NCI-H1694 treated with DMSO at 0.1 percent for 48 hours (cell line): ENCODE measurements at regions not wholly inside any gene's neighbourhood (a gene's known extent, or its start where the extent isn't known, plus 50 kb on each side); places are given as distances from the start of the nearest gene placed in this dataset.

Experiments
- DNase-seq: peaks from one replicate; lab custom pipeline; 2025; lab: John Stamatoyannopoulos, UW

DNA sequence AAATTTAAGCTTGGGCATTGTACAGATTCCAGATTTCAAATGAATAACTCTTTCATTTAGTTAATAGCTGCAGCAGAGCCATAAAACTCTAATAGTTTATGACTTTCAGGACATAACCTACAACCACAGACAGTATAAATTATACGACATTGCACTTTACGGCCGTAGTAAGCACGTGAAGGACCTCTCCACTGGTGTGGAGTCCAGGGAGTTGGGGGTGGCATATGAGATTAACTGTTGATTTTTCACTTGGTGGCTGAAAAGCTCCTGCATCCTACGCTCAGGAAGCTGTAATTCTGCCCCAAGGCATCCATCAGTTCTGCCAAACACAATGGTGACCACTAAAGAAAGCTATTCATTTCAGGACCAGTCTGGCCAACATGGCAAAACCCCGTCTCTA is 376.2 kb downstream of the SOX11 start:
- DNase-seq = no peak

DNA sequence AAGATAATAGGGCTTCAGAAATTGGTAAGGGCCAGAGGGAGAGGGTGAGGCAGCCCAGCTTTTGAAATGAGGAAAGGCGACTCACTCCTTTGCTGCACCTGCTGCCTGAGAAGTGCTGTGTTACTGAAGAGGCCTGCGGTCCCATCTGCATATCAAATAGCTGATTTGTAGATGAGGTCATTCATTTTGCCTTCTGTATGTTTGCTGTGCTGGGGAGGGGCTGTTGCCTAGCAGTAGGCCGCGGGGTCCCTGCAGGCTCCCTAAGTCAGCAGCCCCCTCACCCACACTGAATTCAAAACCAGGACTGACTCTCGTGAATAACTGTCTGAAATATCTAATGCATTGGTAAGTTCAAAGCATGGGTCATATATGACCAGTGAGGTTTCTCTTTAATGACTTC is 377.2 kb downstream of the SOX11 start:
- peak; percentile 80 for DNase-seq

DNA sequence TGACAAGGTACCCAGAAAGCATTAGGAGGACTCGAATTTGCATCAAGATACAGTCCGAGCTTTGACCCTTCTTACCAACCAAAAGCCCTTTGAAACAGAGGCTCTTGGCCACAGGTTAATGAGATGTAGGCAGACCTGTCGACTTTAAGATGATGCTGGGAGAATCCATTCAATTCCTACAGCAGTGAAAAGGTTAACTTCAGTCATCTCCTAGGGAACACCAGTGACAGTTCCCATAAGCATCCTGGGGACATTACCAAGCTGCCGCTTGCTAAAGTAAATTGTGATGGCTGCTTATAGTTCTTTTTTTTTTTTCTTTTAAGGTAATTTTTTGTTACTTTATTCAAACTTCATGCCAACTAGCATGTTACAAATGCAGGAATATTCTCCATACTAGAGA is 379.3 kb downstream of the SOX11 start:
- peak; percentile 56 for DNase-seq

DNA sequence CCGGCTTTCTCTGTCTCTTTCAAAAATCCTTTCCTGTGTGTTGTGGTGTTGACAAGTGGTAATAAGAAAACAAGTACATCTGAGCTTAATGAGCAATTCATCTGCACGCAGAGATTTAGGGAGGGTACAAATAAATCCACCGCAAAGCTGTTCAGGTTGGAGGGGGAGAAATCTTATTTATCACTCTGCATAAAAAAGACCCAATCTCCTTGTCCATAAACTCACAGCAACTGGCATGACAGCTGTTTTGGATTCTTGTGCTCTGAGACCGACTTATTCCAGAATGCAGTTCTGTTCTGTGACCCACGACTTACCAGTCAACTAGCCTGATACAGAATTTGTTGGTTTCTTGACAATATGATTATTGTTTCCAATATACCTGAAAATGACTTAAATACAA is 380.1 kb downstream of the SOX11 start:
- peak; percentile 82 for DNase-seq

DNA sequence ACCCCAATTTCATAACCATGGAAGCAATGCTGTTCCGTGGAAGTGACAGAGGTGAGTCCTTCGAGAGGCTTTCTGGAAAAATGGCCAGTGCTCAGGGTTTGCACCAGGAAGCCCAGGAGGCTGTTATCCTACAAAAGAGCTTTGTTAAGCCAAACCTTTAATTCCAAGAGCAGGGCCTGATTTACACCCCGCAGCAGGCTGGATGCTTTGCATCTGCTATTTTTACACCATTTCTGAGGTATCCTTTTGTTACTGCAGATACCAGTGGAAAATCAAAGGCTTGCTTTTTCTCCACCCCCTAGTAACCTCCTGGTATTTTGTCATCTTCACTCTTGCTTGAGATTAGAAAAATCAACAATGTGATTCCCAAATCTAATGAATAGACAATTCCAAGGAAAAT is 380.6 kb downstream of the SOX11 start:
- DNase-seq = no peak

DNA sequence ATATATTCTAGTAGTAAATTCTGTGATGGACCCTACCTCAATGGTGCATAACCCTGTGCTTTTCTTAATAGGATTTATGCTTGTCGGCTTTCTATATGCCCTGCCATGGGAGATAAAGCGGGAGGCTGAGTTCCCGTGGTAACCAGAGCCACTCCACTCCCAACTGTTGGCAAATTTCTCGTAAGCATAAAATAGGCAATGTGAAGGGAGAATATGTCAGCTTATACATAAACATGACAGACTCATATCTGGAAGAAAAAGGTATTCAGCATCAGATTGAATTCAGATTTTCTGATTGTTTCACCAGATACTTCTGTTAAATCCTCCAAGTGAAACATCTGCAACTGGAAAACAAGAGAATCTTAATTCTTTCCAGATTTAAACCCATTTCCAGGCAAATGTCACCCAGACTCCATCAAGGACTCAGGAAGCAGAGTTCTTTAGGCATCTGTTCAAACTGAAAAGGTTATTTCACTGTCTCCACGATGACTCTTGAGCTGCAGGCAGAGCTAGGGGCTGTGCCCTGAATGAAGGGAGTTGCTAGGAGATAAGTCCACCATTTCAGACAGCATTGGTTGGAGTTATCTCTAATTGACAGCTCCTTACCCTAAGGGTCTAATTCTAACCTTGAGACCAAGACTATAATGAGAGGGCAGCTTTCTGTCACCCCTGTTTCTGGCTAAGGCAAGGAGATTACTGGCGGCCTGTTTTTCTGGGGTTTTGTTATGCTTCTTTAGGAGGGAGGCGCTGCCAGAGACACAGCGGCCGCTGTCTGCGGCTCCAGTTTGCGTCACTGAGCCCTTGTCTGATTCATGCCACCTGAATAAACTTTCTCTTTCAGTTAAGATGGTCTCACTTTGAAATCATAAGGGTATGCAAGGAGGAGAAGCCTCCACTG is 381.3 kb downstream of the SOX11 start:
- DNase-seq = peak; percentile 95

DNA sequence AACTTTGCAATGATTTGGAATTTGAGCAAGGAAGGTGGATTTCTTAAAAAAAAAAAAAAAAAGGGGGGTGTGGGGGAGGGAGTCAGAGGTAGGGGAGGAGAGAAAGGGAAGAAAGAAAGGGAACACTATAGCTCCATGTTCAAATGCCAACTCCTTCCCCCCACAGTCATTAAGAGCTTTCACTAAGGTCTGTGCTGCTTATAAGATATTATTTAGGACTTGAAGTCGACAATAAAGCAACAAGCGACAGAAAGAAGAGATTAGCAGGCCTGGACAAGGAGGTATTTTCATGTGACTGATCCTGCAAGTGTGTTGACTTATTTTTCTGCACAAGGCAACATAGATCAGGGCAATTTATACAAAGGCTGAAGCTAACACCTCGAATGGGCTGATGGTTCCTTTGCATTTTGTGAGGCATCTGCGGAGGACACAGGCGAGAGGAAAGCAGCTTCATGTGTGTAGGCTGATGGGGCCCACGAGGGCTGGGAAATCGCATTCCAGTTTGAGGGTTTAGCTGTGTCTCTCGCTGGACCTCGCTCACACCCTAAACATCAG is 382.0 kb downstream of the SOX11 start:
- peak; percentile 61 for DNase-seq

DNA sequence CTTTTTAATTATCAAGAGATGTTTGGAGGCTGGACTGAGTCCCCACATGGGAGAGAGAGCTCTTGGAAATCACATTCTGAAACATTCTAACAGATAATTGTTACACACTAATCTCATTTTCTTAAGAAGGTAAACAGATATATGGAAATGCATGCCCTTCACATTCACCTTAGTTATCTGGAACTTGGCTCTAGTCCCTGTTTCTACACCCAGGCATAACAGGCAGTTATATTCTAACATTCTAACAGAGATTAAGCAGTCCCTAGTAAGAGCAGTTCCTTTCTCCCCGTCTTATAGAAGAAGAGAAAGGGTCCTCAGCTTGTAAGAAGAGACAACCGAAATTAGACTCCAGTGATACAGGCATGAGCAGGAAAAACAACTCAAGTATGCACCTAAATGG is 385.4 kb downstream of the SOX11 start:
- DNase-seq = no peak

DNA sequence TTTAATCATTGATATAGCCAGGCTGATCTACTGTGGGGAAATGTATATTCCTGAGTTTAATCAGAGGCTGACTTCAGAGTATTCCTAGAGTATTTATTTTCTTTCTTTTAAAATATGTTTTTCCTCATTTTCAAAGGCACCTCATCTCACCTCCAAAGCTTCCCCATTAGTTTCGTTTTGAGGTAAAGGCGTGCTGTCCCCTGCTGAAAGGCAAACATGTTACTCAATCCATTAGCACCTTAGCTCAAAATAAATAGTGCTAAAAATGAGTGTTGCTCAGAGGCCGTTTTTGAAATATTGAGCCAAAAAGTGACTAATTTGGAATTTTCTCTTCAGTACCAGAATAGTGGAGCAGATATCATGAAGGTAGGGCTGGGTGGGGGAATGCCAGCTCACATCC is 386.2 kb downstream of the SOX11 start:
- no peak for DNase-seq

DNA sequence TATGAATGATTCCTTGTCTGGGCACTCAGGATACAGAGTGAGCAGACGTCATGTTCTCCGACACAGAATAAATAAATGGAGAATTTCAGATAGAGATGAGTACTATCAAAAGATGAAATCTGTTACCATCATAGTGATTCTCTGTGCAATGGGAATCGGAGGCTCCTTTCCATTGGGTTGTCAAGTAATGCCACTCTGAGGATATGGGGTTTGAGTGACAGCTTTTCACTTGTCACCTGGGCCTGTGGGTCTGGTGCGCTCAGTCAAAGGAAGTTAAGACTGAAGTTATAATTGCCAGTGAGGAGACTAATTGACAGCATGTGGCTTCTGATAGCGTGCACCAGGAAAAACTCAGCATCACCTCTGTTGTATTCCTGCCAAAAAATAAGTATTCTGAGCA is 387.2 kb downstream of the SOX11 start:
- DNase-seq = peak; percentile 56

DNA sequence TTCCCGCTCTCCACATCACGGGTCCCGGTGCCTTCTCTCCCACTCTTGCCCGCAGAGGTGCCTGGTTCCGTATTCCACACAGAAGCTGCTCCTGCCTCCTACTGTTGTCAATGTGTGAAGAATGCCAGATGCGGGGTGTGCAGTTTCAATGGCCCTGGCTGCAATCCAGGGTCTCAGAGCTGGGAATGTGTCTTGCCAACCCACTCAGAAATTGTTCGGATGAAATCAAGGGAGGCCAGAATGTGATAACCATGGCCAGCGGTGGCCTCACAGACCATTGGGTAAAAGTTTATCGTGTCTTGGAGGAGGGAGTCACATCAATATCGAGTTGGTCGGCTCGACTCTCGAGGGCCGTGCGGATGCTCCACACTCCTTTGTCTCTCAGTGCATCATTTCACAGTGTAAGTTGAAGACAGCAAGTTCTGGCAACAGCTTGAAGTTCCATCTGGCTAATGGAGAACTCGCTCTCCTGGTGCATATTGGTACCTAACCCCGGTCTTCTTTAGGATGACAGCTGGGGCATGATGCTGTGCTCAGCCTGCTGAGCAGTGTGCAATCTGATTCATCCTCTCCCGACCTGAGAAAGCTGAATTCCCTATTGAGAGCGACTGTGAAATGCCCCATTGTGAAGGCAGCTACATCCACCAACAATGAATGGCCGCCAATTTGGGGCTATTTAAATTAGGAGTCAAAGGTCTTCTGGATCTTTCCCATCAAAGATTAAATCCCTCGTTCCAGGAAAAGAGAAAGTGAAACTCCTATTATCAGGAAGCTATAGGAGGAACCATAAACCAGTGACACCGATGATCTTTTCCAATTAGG is 389.0 kb downstream of the SOX11 start:
- DNase-seq = peak; percentile 100

DNA sequence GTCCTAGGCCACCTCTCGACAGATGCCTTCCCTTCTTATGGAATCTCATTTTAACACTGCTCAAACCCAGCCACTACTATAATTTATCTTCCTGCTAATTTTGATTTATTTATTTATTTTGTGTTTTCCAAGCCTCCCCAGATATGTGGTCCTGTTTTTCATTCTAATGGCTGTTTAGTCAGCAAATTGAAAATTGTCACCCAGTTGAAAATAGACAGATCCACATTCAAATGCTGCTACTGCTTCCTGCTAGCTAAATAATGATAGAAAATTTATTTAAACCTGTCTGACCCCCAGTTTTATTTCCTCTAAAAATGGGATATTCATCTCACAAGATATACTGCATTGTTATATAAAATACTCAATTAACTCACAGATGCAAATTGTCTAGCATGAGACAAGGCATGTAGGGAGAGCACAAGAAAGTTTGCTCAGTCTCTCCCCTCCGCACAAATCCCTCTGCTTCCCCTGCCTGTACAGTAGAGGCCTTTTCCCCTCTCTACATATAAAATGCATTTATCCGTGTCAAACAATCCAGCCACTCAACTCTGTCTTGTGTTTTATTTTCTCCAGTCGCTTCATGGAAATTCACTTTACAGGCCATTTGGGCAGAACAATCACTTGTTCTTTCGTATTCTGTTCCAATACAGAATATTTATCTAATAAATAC is 389.9 kb downstream of the SOX11 start:
- DNase-seq = peak; percentile 55

DNA sequence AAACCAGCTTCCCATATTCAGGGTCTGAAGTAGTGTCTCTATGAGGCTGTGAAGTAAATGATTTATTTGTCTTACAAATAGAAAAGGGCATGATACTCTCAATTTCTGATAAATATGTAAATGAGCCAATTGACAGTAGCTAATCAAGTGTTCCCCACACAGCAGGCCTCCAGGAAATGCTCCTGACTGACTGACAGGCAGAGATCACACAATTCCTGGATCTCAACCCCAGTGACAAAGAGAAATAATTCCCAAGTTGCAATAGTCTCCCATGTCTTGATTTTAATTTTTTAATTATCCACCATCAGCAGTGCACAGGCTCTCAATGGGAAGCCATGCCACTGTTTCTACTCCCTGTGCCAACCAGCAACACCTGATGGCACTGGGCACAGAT is 390.4 kb downstream of the SOX11 start:
- DNase-seq = peak; percentile 53

DNA sequence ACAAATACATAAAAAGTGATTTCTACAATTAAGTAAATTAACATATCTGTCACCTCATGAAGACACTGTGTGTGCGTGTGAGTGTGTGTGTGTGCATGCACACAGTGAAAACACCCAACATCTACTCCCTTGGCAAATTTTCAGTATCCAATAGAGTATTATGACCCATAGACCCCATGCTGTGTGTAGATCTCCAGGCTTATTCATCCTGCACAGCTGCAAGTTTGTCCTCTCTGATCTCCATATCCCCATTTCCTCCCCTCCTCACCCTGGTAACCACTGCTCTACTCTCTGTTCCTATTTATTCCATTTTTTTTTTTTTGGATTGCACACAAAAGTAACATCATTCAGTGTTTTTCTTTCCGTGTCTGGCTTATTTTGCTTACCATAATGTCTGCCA is 391.0 kb downstream of the SOX11 start:
- DNase-seq = no peak

DNA sequence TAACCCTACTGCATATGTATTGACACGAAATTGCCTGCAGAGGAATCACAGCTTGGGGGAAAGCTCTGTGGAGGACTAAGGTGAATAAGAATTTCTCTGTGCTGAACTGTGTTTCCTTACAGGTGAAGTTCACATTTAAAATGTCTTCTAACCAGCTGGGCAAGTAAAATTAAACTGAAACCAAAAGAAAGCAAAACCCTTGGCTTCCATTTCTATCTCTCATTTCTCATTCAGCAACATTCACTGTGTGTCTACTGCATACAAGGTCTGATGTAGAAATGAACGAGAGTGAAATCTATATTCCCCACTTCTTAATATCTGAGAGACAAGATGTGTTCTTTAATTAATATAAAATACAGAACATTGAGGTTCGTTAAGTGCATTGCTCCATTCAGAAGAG is 397.3 kb downstream of the SOX11 start:
- DNase-seq = no peak

DNA sequence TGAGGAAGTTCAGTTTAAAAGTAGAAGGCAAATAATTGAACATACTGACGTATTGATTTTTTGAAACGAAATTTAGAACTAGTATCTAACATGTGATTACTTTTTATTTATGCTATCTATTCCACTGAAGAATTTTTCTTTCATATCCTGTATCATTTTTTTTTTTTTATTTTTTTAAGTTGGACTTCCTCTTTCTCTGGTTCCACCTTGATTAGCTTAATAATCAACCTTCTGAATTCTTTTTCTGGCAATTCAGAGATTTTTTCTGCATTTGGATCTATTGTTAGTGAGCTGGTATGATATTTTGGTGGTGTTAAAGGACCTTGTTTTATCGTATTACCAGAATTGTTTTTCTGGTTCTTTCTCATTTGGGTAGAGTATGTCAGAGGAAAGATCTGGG is 411.2 kb downstream of the SOX11 start:
- no peak for DNase-seq

DNA sequence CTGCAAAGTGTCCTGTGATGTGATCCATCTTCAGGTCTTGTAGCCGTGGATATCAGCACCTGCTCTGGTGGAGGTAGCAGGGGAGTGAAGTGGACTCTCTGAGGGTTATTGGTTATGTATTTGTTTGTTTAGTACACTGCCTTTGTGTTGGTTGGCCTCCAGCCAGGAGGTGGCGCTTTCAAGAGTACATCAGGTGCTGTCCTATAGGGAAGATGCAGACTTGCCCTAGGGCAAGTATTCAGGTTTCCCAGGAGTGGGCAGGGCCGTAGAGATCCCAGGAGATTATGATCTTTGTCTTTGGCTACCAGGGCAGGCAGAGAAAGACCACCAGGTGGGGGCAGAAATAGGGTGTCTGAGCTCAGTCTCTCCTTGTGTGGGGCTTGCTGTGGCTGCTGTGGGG is 411.8 kb downstream of the SOX11 start:
- DNase-seq = no peak

DNA sequence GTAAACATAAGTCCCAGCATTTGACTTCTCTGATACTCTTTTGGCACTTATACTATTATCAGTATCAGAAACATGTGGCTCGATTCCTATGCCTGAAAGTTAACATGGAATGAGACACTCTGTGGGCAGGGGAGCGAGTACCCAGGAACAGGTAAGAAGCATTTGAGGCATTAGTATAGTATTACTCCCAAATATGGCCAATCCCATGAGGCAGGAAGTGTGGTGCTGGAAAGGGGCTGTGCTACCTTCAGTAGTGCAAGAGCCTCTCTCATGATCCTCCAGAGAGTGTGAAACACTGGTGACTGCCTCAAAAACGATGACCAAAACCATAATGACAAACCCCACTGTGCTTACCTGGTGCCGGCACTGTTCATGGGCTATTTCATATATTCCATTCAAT is 415.1 kb downstream of the SOX11 start:
- no peak for DNase-seq

DNA sequence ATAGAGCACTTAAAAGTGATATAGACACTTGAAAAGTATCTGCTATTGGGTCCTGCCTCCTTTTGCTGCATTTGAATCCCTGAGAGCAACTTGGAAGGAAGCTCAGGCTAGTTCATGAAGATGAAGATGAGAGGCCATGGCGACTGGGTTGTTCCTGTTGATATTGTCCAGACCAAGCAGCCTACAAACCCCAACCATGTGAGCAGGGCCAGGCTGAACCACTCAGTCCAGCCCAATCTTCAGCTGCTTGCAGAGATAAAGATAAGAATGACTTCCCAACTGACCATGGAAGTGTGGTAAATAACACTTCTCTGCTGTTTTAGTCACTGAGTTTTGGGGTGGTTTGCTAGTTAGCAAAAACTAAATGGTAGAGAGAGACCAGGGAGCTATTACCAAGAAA is 417.6 kb downstream of the SOX11 start:
- DNase-seq = no peak

DNA sequence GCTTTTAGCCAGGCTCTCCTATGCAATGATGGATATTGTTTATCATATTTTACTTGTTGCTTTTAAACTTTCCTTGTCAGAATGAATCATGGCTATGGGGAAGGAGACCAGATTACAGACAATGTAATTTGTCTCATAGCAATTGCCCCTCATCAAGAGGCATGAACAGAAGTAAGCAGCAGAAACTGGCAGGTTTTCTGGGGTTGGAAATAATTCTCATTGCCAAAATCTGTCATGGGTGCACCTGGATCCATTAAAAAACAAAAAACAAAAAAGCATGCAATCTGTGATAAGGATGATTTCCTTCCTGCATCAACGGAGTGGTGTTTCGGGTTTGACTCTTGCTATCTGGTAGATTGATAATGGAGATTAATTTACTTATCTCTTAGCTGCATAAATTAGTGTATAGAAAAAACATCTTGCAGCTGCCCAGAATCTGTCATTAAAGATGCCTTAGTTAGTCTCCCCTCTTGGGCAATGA is 419.6 kb downstream of the SOX11 start:
- no peak for DNase-seq

DNA sequence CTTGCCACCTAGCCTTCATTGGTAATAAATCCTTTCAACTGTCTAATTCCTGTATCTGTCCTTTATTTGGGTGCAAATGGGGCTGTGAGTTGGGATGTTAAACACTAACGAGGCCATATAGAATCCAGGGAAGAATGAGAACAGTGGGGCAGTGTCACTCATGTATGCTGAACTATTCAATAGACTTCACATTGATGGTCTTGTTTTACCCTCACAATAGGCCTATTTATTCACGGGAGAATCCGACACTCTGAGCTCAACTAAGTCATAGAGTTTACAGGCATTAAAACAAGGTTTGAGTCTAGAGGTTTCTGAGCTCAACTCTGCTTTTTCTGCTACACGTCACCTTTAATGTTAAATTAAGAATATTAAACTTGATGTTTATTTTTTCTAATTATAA is 421.6 kb downstream of the SOX11 start:
- no peak for DNase-seq

DNA sequence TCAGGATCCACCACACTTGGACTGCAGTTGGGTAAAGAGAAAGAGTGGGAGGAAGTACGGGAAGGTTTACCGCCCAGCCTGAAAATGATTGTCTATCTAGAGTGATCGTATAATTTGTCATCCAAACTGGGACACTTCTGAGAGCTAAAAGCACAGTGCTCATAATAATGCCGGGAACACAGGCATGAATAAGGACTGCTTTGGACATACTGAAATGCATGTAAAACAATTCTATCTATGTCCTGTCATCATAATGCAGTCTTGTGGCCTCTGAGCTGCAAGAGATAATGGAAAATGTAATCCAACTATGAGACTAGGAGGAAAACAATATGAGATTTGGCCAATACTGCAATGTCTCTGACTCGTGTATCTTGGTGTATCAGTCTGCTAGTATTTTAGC is 435.5 kb downstream of the SOX11 start:
- DNase-seq = no peak
